GM20000 (cell line): ENCODE measurements at regions not wholly inside any gene's neighbourhood (a gene's known extent, or its start where the extent isn't known, plus 50 kb on each side); places are given as distances from the start of the nearest gene placed in this dataset.

Experiments
- DNase-seq: peaks from one replicate; pipeline ENCODE4 v3.0.0; 2012; ENCODE audit warnings: low spot score
- TF ChIP-seq, protein P1 (sequence below): IDR thresholded peaks from 2 replicates; pipeline ENCODE4 v1.5.1; 2012; ENCODE audit warnings: mild to moderate bottlenecking, control low read depth; ENCODE audit errors: extremely low read depth, missing control alignments

DNA sequence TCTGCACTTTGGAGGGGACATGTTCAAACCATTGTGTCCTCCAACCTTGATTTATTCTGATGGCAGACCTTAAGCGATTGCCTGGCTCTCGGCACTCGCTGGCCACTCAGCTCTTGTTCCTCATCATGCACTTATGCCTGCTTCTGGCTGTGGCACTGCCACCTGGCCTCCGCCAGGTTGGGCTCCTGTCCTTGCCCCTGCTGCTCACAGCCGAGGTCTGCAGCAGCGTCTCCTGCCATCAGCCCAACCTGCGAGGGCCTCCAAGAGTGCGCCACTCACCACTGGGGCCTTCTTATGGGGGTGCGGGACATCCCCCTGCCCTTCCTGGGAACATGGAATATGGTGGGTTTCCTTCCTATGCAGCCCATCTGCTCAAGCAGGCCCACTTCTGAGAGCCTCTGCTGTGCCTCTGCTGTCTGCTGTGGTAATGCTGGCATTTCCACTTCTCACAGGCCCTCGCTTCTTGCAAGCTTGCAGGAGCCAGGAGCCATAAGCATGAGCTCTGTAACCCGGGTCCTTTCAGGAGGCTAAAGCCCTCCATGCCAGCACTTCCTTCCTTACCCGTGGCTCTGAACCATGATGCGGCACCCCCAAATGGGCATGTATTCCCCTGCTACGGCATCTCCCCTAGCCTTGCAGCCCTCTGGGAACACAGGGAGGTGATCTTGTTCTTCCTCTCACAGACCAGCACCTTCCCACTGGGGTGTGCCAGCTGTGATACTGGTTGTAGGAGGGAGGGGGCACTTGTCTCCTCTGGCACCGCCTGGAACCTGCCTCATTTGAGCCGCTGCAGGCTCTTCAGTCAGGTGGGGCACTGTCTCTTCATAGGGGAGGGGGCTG lies 58.6 kb upstream of the HS6ST1 start:
- TF ChIP-seq, protein P1, sequence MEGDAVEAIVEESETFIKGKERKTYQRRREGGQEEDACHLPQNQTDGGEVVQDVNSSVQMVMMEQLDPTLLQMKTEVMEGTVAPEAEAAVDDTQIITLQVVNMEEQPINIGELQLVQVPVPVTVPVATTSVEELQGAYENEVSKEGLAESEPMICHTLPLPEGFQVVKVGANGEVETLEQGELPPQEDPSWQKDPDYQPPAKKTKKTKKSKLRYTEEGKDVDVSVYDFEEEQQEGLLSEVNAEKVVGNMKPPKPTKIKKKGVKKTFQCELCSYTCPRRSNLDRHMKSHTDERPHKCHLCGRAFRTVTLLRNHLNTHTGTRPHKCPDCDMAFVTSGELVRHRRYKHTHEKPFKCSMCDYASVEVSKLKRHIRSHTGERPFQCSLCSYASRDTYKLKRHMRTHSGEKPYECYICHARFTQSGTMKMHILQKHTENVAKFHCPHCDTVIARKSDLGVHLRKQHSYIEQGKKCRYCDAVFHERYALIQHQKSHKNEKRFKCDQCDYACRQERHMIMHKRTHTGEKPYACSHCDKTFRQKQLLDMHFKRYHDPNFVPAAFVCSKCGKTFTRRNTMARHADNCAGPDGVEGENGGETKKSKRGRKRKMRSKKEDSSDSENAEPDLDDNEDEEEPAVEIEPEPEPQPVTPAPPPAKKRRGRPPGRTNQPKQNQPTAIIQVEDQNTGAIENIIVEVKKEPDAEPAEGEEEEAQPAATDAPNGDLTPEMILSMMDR: no peak
- no peak for DNase-seq

DNA sequence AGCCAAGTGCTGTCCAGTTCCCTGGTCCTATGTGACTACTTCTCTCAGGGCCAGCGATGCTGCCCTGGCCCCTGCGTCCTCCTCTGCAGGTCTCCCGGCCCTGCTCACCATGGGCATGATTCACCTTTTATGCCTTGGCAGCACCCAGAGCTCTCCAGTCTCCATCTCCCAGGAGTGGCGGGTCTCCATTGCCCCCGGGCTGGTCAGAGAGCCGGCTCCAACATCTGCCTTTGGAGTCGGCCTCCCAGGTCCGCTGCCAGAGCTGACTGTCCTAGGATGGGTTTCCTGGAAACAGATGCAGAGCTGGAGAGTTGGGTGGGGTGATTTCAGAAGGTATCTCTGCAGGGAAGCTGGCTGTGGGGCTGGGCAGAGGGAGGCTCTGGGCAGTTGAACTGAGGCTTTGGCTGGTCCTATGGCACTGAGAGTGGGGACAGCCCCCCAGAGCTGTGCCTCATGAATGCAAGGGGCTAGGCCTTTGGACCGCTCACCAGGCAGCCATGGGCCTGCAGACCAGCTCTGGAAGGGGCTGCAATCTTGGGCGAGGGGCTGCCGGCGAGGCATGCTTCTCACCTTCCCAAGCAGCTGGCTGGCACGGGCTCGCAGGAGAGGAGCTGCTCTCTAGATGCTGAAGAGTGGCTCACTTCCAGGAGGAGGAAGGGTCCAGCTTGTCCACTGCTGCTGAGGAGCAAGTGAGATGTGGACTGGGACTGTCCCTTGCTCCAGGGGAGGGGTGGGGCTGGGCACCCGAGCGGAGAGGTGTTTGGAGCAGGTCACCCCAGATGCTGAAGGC lies 59.8 kb upstream of the HS6ST1 start:
- DNase-seq: no peak
- TF ChIP-seq, protein P1: no peak

DNA sequence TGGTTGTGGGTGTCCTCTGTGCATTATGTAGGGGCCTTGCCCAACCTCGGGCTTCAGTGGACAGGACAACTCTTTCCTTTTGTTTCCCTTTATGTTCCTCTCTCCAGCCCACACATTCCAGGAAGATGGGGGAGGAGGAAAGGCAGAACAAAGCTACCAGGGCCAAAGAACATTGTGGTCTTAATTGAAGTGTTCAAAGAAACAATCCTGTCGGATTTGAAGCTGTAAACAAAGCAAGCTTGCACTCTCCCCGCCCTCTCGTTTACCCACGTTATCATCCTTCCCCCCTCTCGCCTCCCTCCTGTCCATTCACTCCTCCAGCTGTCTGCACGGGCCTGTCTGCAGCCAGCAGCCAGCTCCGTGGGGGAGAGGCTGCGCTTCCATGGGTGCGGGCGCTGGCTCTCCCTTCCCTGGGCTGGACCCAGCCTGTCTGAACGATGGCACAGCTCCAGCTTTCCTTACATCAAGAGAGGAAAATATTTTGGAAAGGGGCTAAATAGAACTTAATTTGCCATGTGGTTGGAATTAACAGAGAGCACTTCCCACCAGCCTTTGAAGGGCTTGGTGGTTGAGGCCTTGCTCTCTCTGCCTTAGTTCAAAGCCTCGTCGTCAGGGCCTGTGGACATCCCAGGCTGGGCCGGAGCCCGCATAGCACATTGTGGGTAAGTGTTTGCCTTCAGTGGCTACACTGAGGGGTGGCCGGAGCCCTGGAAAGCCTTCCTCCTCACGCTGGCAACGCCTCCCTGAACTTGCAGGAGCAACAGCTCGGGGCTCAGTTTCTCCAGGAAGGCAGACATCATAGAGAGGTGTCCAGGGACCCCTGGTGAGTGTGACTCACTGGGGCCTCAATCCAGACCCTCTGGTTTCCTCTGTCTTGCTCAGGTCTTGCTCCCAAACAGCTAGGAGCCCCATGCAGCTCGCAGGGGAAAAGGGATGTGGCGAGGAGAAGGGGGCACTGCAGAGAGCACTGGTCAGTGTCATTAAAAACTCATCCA lies 60.6 kb upstream of the HS6ST1 start:
- TF ChIP-seq, protein P1: no peak
- DNase-seq: no peak

DNA sequence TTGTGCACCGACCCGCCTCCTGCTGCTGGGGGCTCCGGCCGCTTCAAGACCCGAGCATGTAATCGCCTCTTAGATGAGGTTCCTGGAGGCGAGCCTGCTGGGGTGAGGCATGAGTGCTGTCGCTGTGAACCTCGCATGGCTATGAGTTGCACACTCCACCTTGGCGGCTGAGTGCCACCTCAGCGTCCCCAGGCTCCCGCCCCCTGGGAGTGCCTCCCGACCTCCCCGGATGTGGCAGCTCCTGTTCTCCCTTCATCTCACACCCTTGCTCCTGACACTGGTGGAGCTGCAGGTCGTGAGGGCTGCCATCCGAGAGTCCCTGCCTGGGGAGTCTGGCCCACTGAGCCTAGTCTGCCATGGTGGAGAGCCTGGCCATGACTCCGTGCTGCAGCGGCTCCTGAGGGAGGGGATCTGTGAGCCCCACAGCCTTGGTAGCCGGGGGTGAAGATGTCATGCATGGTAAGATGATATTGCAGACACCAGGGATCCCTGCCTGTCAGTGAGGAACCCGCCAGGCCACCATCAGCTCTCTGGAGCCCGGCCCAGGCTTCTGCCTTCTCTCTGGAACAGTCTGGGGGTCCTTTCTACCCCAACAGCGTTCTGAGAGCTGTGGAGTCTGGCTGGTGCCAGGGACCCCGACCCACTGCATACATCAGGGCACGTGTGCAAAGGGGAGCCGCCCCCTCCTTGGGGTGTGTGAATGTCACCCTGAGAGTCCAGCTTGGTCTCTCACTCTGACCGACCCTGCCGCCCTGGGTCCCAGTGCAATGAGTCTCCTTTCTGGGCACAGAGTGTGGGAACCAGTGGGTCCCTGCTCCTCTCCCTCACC lies 61.6 kb upstream of the HS6ST1 start:
- no peak for DNase-seq

DNA sequence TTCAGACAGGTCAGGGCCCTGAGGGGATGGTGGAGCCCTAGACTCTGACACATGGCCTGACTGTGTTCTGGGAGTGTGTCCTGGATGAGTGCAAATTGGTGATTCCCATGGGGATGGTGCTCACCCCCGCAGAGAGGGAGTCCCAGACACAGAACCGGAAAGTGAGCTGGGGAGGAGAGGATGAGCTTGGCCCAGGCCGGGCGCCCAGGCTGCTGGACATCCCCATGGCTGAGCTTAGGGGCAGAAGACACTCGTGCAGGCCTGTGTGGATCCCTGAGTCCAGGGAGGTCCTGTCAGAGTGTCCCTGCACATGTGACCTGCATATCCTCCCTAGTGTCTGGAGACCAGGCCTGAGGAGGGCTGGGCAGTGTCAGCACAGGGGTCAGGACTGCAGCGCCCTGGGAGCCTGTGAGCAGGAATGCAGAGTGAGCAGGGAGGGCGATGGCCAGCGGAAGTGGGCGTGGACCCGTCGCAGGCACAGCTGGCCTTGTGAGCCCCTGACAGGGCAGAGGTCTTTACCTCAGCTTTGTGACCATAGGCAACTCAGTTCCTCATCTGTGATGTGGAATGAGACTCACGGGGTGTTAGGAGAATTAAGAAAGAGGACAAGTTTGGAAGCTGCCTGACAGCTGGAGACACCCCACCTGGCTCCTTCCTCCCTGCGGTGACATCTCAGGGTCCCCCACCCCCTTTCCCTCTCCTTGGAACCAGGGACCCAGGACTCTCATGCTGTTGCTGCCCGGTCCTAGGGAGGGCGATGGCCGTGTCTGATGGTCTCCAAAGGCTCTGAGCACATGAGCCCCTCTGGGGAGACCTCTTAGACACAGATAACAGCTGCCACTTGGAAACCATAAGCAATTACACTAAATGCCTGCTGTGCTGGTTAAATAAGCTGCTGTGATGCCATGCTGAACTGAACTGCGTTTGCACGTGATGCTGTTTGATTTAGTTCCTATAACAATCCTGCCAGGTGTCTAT lies 62.6 kb upstream of the HS6ST1 start:
- TF ChIP-seq, protein P1: no peak
- no peak for DNase-seq

More for the DNA sequence above, 61.6 kb upstream of the HS6ST1 start:
- TF ChIP-seq, protein P1: no peak
